Stimulated activated CD4-positive, alpha-beta T cell treated with anti-CD3 and anti-CD28 coated beads, TNF-alpha, amount 100 ng/mL, for 1 hour (primary cell): ENCODE measurements at regions not wholly inside any gene's neighbourhood (a gene's known extent, or its start where the extent isn't known, plus 50 kb on each side); places are given as distances from the start of the nearest gene placed in this dataset.

Experiments used
- DNase-seq, 3 donors: peaks; one replicate each; pipeline ENCODE4 v3.0.0-alpha.2; 2020; ENCODE audit warnings: low read depth in 3 of 3, low spot score in 1 of 3

GRCh38 chr18:46405832-46406538 is 251.0 kb downstream of the LOXHD1 start:
- no peak for DNase-seq

- DNase-seq = no peak
Measured at GRCh38 chr18:46406539-46406932, 250.5 kb downstream of the LOXHD1 start.

- no peak for DNase-seq
Measured at GRCh38 chr18:46407486-46408166, 249.4 kb downstream of the LOXHD1 start.

GRCh38 chr18:46408334-46408987 is 248.6 kb downstream of the LOXHD1 start:
- DNase-seq = no peak

- no peak for DNase-seq
Measured at GRCh38 chr18:46411191-46411828, 245.7 kb downstream of the LOXHD1 start.

DNA sequence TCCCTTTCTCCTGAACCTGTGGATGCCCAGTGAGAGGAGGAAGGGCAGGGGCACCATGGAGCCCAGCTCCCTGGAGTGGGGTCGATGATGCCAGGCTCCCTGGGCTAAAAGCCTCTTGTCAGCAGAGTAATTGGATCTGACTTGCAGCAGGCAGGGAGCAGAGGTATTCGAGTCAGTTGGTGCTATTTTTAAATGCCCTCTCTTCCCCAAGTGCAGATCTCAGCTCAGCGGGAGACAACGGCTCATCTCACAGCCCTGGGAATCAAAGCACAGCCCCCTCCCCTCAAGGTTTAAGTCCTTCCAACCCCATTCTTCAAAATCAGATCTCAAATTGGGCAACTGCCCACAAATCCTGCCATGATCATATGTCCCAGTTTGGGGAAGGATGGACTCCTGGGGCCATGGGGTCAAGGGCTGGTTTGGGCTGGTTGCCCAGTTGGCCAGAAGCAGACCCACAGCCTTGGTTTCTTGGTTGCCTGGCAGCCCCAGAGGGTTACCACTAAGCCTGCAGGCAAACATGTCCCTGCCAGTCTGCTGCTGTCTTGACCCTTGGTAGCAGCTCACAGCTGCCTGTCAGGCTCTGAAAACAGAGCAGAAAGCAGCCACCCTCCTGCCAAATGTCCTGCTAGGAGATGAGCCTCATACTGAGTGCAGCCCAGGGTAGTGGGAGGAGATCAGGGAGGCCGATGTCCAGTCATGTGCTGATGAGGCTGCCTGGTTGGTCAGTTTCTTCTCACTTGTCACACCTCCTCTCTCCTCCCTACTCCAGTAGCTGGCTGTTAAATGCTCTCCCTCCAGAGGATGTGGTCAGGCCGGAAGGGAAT is 244.9 kb downstream of the LOXHD1 start:
- DNase-seq = no peak

- no peak for DNase-seq
Measured at GRCh38 chr18:46412916-46413315, 244.1 kb downstream of the LOXHD1 start.

DNA sequence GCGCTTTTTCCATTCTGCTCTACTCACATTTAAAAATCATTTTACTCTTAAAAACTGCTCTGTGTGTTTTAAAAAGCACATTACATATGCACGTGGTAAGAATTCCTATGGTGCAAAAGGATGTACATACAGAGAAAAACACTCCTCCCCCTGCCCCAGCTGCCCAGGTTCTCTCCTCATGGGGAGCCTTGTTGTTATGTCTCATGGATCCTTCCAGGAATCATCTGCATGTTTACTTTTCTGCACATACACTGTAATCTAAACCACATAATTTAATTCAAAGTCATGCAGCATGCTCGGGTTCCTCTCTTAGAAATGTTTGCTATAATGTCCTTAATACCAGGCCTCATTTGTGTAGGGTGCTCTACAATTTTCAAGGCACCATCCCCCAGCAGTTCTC is 243.3 kb downstream of the LOXHD1 start:
- DNase-seq = no peak

- DNase-seq = no peak
Measured at GRCh38 chr18:46414863-46415262, 242.2 kb downstream of the LOXHD1 start.

DNA sequence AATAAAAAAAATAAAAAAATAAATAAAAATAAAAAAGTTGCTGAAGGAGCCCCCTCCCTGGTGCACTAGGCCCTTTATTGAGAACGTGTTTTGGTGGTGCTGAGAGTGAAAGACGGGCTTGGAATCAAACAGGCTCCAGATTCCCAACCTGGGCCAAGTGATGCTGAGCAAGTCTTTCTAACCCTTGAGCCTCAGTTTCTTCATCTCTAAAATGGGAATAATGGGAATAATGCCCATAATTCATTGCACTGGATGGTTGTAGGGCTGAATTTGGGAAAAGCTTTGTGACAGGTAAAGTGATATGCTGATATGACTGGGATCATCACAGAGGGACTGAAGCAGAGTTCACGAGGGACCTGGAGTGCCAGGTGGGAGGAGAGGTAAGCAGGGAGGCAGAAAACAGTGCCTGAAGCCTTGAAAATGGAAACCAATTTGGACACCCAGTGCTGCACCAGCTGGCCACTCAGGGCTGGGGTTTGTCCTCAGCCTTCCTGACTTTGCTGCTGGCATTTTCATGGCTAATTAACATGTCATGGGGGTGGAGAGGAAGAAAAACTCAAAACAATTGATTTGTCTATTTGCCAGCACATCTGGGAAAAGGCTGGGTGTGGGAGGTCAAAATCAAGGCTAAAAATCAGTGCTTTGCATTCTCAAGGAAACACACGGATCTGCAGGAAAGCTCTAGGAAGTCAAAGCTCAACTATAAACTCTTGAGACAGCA is 241.3 kb downstream of the LOXHD1 start:
- no peak for DNase-seq

DNA sequence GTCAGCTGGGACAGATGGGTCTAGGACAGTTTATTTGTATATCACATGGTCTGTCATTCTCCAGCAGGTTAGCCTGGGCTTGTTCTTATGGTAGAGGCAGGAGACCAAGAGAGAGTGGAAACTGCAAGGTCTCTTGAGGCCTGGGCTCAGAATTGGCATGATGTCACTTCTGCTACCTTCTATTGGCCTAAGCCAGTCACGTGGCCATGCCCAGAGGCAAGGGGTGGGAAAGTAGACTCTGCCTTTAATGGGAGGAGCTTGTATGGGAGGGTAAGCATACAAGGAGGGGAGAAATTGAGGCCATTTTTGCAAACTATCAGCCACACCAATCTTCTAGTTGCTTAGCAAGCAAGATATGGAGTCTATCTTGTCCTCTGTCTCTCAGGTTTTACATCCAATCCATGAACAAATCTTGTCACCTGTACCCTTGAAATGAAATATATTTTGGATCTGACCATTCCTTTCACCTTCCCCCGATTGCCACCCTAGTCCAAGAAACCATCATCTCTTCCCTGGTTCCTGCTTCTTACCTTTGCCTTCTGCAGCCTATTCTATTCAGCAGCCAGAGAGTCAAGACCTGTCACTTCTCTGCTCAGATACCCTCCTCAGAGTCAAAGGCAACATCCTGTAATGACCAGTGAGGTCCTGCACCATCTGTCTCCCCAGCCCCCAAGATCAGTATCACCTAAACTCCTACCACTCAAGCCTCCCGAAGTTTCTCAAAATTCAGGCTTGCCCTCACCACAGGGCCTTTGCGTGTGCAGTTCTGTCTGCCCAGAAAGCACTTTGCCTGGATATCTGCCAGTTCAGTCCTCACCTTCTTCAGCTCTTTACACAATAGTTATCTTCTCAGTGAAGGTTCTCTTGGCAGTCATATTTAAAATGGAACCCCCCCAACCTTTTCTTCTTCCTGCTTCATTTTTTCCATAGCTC is 240.0 kb downstream of the LOXHD1 start:
- no peak for DNase-seq

- DNase-seq = no peak
Measured at GRCh38 chr18:46418663-46419260, 238.3 kb downstream of the LOXHD1 start.

- DNase-seq = no peak
Measured at GRCh38 chr18:46419391-46420141, 237.5 kb downstream of the LOXHD1 start.

- no peak for DNase-seq
Measured at GRCh38 chr18:46421973-46422551, 235.0 kb downstream of the LOXHD1 start.

GRCh38 chr18:46422552-46423055 is 234.4 kb downstream of the LOXHD1 start:
- DNase-seq = no peak

- no peak for DNase-seq
Measured at GRCh38 chr18:46423226-46423805, 233.7 kb downstream of the LOXHD1 start.

GRCh38 chr18:46424898-46425297 is 232.1 kb downstream of the LOXHD1 start:
- no peak for DNase-seq
